IMR-90 (cell line): ENCODE measurements at regions not wholly inside any gene's neighbourhood (a gene's known extent, or its start where the extent isn't known, plus 50 kb on each side); places are given as distances from the start of the nearest gene placed in this dataset.

Source experiments
- ATAC-seq: fragments of 200-7000 bp; cut with Tn5 transposase; 2 replicates; pipeline ENCODE4 v1.9.1; 2020; ENCODE audit warnings: low read depth, mild to moderate bottlenecking, moderate library complexity
- BruUV-seq: library from RNA; stranded (reverse); fragments of 400-500 nt; replicated peaks from 2 replicates; lab custom pipeline; 2021; lab: Mats Ljungman, UMichigan
- CTCF ChIA-PET: fragments of 300-600 bp; formaldehyde crosslinking; extraction: SDS; loops from one replicate; lab custom pipeline; 2021; ENCODE audit warnings: antibody characterized with exemption; lab: Yijun Ruan, JAX
- POLR2A ChIA-PET: fragments of 300-600 bp; sonication (Branson Sonifier 250); formaldehyde crosslinking; loops from one replicate; lab custom pipeline; 2022; ENCODE audit warnings: antibody characterized with exemption; ENCODE audit not compliant: unreplicated experiment; lab: Charles Lee
- DNase-seq: peaks from one replicate; pipeline ENCODE4 v3.0.0; 2013
- H2AFZ ChIP-seq: replicated peaks from 2 replicates; pipeline ENCODE3; 2013; ENCODE audit warnings: low read length, mild to moderate bottlenecking; ENCODE audit not compliant: poor library complexity
- H2AK5ac ChIP-seq: 2 replicates; pipeline ENCODE4 v1.6.1; 2013; ENCODE audit warnings: low read depth, low read length, inconsistent platforms
- H2AK9ac ChIP-seq: replicated peaks from 2 replicates; pipeline ENCODE3; 2013; ENCODE audit warnings: mild to moderate bottlenecking, low read depth, low read length, moderate library complexity; ENCODE audit not compliant: poor library complexity
- H2BK120ac ChIP-seq: 2 replicates; pipeline ENCODE4 v1.6.1; 2013; ENCODE audit warnings: low read depth, low read length, inconsistent platforms
- H2BK15ac ChIP-seq: 3 replicates; pipeline ENCODE4 v1.6.1; 2013; ENCODE audit warnings: low read depth, low read length, inconsistent platforms
- H2BK20ac ChIP-seq: 2 replicates; pipeline ENCODE4 v1.6.1; 2013; ENCODE audit warnings: low read depth, mild to moderate bottlenecking, inconsistent platforms, low read length, moderate library complexity
- H2BK5ac ChIP-seq: 2 replicates; pipeline ENCODE4 v1.6.1; 2013; ENCODE audit warnings: mild to moderate bottlenecking, low read depth, low read length, inconsistent platforms; ENCODE audit not compliant: poor library complexity, severe bottlenecking
- H3K14ac ChIP-seq: replicated peaks from 2 replicates; pipeline ENCODE4 v1.6.1; 2013; ENCODE audit warnings: low read depth, low read length, inconsistent platforms
- H3K18ac ChIP-seq: 2 replicates; pipeline ENCODE4 v1.6.1; 2013; ENCODE audit warnings: low read depth, low read length, control low read depth
- H3K23ac ChIP-seq: 2 replicates; pipeline ENCODE4 v1.6.1; 2013; ENCODE audit warnings: low read depth, low read length, inconsistent platforms
- H3K27ac ChIP-seq: 2 replicates; pipeline ENCODE4 v1.5.1; 2013; ENCODE audit warnings: mild to moderate bottlenecking, control low read depth, low read length; ENCODE audit not compliant: insufficient read depth
- H3K27me3 ChIP-seq: 2 replicates; pipeline ENCODE4 v1.6.1; 2013; ENCODE audit warnings: low read length; ENCODE audit not compliant: control insufficient read depth, insufficient read depth
- H3K36me3 ChIP-seq: 2 replicates; pipeline ENCODE4 v1.6.1; 2013; ENCODE audit warnings: low read length, mixed read lengths; ENCODE audit not compliant: control insufficient read depth, insufficient read depth
- H3K4ac ChIP-seq: 2 replicates; pipeline ENCODE4 v1.6.1; 2013; ENCODE audit warnings: low read depth, low read length, inconsistent platforms
- H3K4me1 ChIP-seq: 2 replicates; pipeline ENCODE4 v1.6.1; 2013; ENCODE audit warnings: low read length, mixed read lengths; ENCODE audit not compliant: control insufficient read depth, insufficient read depth
- H3K4me2 ChIP-seq: 2 replicates; pipeline ENCODE4 v1.6.1; 2013; ENCODE audit warnings: low read depth, mild to moderate bottlenecking, control low read depth, low read length, moderate library complexity
- H3K4me3 ChIP-seq: 2 replicates; pipeline ENCODE4 v1.5.1; 2013; ENCODE audit warnings: low read depth, mild to moderate bottlenecking, control low read depth, low read length, moderate library complexity; ENCODE audit not compliant: insufficient read depth
- H3K56ac ChIP-seq: 2 replicates; pipeline ENCODE4 v1.6.1; 2013; ENCODE audit warnings: low read length, inconsistent platforms; ENCODE audit not compliant: insufficient read depth; ENCODE audit errors: extremely low read depth
- H3K79me1 ChIP-seq, 2 experiments: 2 replicates each; pipeline ENCODE4 v1.6.1; 2013; ENCODE audit warnings: low read length in 2 of 2, inconsistent platforms in 1 of 2, low read depth in 1 of 2
- H3K9ac ChIP-seq: 2 replicates; pipeline ENCODE4 v1.6.1; 2013; ENCODE audit warnings: low read depth, low read length, control low read depth
- H3K9me1 ChIP-seq: 2 replicates; pipeline ENCODE4 v1.6.1; 2013; ENCODE audit warnings: low read length, inconsistent platforms; ENCODE audit not compliant: insufficient read depth
- H3K9me3 ChIP-seq: 2 replicates; pipeline ENCODE4 v1.6.1; 2013; ENCODE audit warnings: low read length; ENCODE audit not compliant: control insufficient read depth, insufficient read depth
- H4K20me1 ChIP-seq: 2 replicates; pipeline ENCODE4 v1.6.1; 2013; ENCODE audit warnings: low read length, inconsistent platforms; ENCODE audit not compliant: insufficient read depth
- H4K5ac ChIP-seq: 2 replicates; pipeline ENCODE4 v1.6.1; 2013; ENCODE audit warnings: mild to moderate bottlenecking, low read depth, low read length, control low read depth
- H4K8ac ChIP-seq, 2 experiments: 2 replicates each; pipeline ENCODE4 v1.6.1; 2013; ENCODE audit warnings: low read depth in 2 of 2, low read length in 2 of 2, control low read depth in 1 of 2, inconsistent platforms in 1 of 2
- H4K91ac ChIP-seq: 2 replicates; pipeline ENCODE4 v1.6.1; 2013; ENCODE audit warnings: low read depth, low read length, inconsistent platforms; ENCODE audit not compliant: insufficient read depth
- BHLHE40 ChIP-seq: fragments of 150-350 bp; IDR thresholded peaks from 2 replicates; pipeline ENCODE4 v1.6.1; 2016; ENCODE audit warnings: mild to moderate bottlenecking, low read depth, low read length
- MAZ ChIP-seq: IDR thresholded peaks from 2 replicates; pipeline ENCODE4 v1.6.1; 2012; ENCODE audit warnings: low read depth, mild to moderate bottlenecking, low read length, improper control_type of control experiment, moderate library complexity, borderline replicate concordance
- MXI1 ChIP-seq: IDR thresholded peaks from 2 replicates; pipeline ENCODE4 v1.6.1; 2012; ENCODE audit warnings: low read depth, mild to moderate bottlenecking, low read length, moderate library complexity, borderline replicate concordance
- RCOR1 ChIP-seq: IDR thresholded peaks from 2 replicates; pipeline ENCODE4 v1.6.1; 2012; ENCODE audit warnings: mild to moderate bottlenecking, low read length, improper control_type of control experiment; ENCODE audit not compliant: insufficient replicate concordance
- WGBS, 2 experiments: methylation state at CpG; one replicate each; pipeline versions ENCODE4 v1.1.5 to v1.1.7; 2013; ENCODE audit warnings: missing lambda C conversion rate in 2 of 2; ENCODE audit not compliant: insufficient read length in 1 of 2; ENCODE audit errors: extremely low coverage in 2 of 2; 5-methylcytosine and 5-hydroxymethylcytosine counted together
- dilution Hi-C: fragments of 300-500 bp; cut with HindIII; formaldehyde crosslinking; loops from one replicate; pipeline ENCODE4 v1.14.3; 2018; ENCODE audit warnings: low sequenced_read_pairs; ENCODE audit not compliant: unreplicated experiment
- in situ Hi-C: fragments of 300-500 bp; cut with MboI; formaldehyde crosslinking; loops from 3 replicates; pipeline ENCODE4 v1.14.3; 2019; ENCODE audit warnings: low sequenced_read_pairs, inconsistent platforms, mixed read lengths
- intact Hi-C: fragments of 100-400 bp; cut with micrococcal nuclease; formaldehyde crosslinking; loops from 2 replicates; pipeline ENCODE4 v1.10.0; 2022
- TF ChIP-seq, protein P1 (sequence below): fragments of 150-350 bp; IDR thresholded peaks from 2 replicates; pipeline ENCODE4 v1.6.1; 2016; ENCODE audit warnings: low read depth, mild to moderate bottlenecking, low read length, moderate library complexity, borderline replicate concordance

DNA sequence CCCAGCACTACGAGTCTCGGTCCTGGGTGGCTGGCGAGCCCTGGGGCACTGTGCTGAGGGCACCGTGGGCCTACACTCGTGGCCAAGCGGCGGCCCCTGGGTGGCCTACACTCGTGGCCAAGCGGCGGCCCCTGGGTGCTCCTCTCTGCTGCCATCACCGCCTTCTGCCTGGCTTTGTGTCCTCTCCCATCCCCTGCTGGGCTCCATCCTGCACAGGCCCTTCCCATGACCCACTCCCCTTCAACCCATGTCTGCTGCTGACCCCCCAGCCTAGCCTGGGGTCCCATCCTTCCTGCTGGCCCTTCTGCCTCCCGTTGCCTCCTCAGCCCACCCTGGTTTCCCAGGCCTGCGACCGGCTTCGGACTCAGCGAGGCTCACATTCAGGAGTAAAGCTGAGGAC is 87.4 kb upstream of the CLDN5 start:
- H3K9ac ChIP-seq = no peak overlapping the region
- POLR2A ChIA-PET = no interaction called here
- no peak overlapping the region for H3K56ac ChIP-seq
- H2BK20ac ChIP-seq = no peak overlapping the region
- H2BK15ac ChIP-seq = no peak overlapping the region
- H4K91ac ChIP-seq = no peak overlapping the region
- ATAC-seq = no peak
- H2AK9ac ChIP-seq = no peak overlapping the region
- no peaks in the 10 kb centered on the region for H3K36me3 ChIP-seq
- H3K9me1 ChIP-seq = no peaks in the 10 kb centered on the region
- no peak overlapping the region for H4K8ac ChIP-seq
- H4K5ac ChIP-seq = no peak overlapping the region
- in situ Hi-C loops = no loop called here
- no peak overlapping the region for H2BK120ac ChIP-seq
- no peak overlapping the region for H2AFZ ChIP-seq
- no TSS peak for BruUV-seq
- peaks cover 52% of the 10 kb centered on the region for H3K27me3 ChIP-seq
- dilution Hi-C loops = no loop called here
- no peak overlapping the region for H3K27ac ChIP-seq
- no peak overlapping the region for H2BK5ac ChIP-seq
- no peak overlapping the region for H3K14ac ChIP-seq
- no peak for TF ChIP-seq RCOR1
- TF ChIP-seq MAZ = no peak
- TF ChIP-seq MXI1 = no peak
- TF ChIP-seq, protein P1, sequence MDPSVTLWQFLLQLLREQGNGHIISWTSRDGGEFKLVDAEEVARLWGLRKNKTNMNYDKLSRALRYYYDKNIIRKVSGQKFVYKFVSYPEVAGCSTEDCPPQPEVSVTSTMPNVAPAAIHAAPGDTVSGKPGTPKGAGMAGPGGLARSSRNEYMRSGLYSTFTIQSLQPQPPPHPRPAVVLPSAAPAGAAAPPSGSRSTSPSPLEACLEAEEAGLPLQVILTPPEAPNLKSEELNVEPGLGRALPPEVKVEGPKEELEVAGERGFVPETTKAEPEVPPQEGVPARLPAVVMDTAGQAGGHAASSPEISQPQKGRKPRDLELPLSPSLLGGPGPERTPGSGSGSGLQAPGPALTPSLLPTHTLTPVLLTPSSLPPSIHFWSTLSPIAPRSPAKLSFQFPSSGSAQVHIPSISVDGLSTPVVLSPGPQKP = no peak
- no peak for TF ChIP-seq BHLHE40
- no peak overlapping the region for H3K18ac ChIP-seq
- H3K79me1 ChIP-seq = no peaks in the 10 kb centered on the region
- peaks cover 1% of the 10 kb centered on the region; the same call in 1 of the 2 replicates for H3K4me1 ChIP-seq
- H2AK5ac ChIP-seq = no peak overlapping the region
- CTCF ChIA-PET = no interaction called here
- H3K9me3 ChIP-seq = no peaks in the 10 kb centered on the region
- no peak overlapping the region for H3K4me3 ChIP-seq
- no peak for DNase-seq
- no peak overlapping the region for H3K4ac ChIP-seq
- H3K23ac ChIP-seq = no peak overlapping the region
- intact Hi-C loops = no loop called here
- WGBS, 2 experiments = 65% methylated on average over 7 of the region's 16 CpGs; no CpG with 5 or more reads in 1 of the 2 experiments
- no peak overlapping the region for H3K4me2 ChIP-seq
- no peaks in the 10 kb centered on the region for H4K20me1 ChIP-seq
